ENCODE measurements at regions not wholly inside any gene's neighbourhood (a gene's known extent, or its start where the extent isn't known, plus 50 kb on each side); places are given as distances from the start of the nearest gene placed in this dataset.
"Not testable (repeated sequence)": the region's sequence is repeated elsewhere in the genome, so short reads cannot be mapped to it uniquely, and the experiment has no call there.

DNA sequence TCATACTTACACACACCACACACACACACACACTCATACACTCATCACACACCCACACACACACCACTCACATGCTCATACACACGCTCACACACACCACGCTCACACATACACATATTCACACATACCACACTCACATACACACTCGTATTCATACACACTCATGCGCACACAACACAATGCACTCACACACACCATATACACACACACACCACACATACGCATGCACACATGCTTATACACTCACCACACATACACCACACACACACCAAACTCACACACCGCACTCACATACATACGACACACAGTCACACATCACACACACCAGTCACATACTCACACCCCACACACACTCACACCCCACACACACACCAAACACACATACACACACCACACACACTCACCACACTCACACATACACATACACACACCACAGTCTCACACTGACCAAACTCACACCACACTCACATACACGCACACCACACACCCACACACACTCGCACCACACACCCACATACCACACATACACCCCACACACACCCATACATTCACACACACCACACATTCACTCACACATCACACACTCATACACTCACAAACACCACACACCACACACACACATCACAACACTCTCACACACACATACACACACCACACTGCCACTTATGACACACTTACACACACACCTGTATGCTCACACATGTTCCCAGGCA is 88.9 kb downstream of the IRX5 start:
- TF ChIP-seq CTCF (IDR thresholded peaks at IDR 0.05; ENCODE audit: low read depth, low read length, missing control alignments): no peak
- in situ Hi-C loops (cut with HindIII; ENCODE audit: low sequenced_read_pairs): no loop called here
- H3K4me3 ChIP-seq (ENCODE audit: low read depth, low read length): no peak overlapping the region
- DNase-seq (ENCODE audit: low read depth): no peak

- H3K4me3 ChIP-seq (ENCODE audit: low read depth, low read length): no peak overlapping the region
- in situ Hi-C loops (cut with HindIII; ENCODE audit: low sequenced_read_pairs): no loop called here
These were observed 91.2 kb downstream of the IRX5 start for GRCh38 chr16:55021595-55022475.

DNA sequence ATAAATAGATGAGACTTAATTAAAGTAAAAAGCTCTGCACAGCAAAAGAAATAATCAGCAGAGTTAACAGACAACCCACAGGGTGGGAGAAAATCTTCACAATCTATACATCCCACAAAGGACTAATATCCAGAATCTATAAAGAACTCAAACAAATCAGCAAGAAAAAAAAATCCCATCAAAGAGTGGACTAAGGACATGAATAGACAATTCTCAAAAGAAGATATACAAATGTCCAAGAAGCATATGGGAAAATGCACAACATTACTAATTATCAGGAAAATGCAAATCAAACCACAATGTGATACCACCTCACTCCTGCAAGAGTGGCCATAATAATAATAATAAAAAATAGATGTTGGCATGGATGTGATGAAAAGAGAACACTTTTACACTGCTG is 96.6 kb downstream of the IRX5 start:
- H3K4me3 ChIP-seq (ENCODE audit: low read depth, low read length); in situ Hi-C loops (cut with HindIII; ENCODE audit: low sequenced_read_pairs); DNase-seq (ENCODE audit: low read depth): not testable (repeated sequence)

More at GRCh38 chr16:55021595-55022475, 91.2 kb downstream of the IRX5 start:
- peak; percentile 46 for DNase-seq (ENCODE audit: low read depth)
- TF ChIP-seq CTCF (IDR thresholded peaks at IDR 0.05; ENCODE audit: low read depth, low read length, missing control alignments): peak; percentile 21

DNA sequence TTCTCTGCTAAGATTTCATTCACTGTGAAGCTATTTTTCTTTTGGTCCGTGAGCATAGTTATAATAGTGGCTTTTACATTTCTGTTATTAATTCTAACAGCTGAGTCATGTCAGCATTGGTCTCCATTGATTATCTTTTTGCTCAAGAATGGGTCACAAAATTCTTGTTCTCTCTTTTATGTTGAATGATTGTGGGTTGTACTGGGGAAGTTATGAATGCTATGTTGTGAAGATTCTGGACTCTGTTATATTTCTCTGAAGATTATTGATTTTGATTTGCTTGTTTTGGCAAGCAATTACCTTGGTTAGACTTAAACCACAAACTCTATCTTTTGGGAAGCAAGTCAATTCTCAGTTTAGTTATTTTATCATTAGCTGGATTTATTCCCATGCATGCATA is 98.8 kb downstream of the IRX5 start:
- no peak for DNase-seq (ENCODE audit: low read depth)
- H3K4me3 ChIP-seq (ENCODE audit: low read depth, low read length): no peak overlapping the region
- in situ Hi-C loops (cut with HindIII; ENCODE audit: low sequenced_read_pairs): no loop called here
- TF ChIP-seq CTCF (IDR thresholded peaks at IDR 0.05; ENCODE audit: low read depth, low read length, missing control alignments): no peak

GRCh38 chr16:55030944-55031343 is 100.3 kb downstream of the IRX5 start:
- in situ Hi-C loops (cut with HindIII; ENCODE audit: low sequenced_read_pairs): no loop called here
- H3K4me3 ChIP-seq (ENCODE audit: low read depth, low read length): no peak overlapping the region
- no peak for DNase-seq (ENCODE audit: low read depth)
- TF ChIP-seq CTCF (IDR thresholded peaks at IDR 0.05; ENCODE audit: low read depth, low read length, missing control alignments): no peak

GRCh38 chr16:55031481-55031880 is 100.8 kb downstream of the IRX5 start:
- in situ Hi-C loops (cut with HindIII; ENCODE audit: low sequenced_read_pairs): no loop called here
- TF ChIP-seq CTCF (IDR thresholded peaks at IDR 0.05; ENCODE audit: low read depth, low read length, missing control alignments): no peak
- no peak for DNase-seq (ENCODE audit: low read depth)
- no peak overlapping the region for H3K4me3 ChIP-seq (ENCODE audit: low read depth, low read length)

Data from astrocyte of the cerebellum (primary cell).